Hepatocyte (in vitro differentiated cells): ENCODE measurements at regions not wholly inside any gene's neighbourhood (a gene's known extent, or its start where the extent isn't known, plus 50 kb on each side); places are given as distances from the start of the nearest gene placed in this dataset.

Experiments used
- DNase-seq: peaks from one replicate; pipeline ENCODE4 v3.0.0-alpha.2; 2016; ENCODE audit warnings: low spot score
- H2AFZ ChIP-seq: fragments of 200-600 bp; sonication (generic); 2 replicates; pipeline ENCODE4 v1.6.0; 2016; ENCODE audit warnings: antibody characterized with exemption, mild to moderate bottlenecking
- H3K27ac ChIP-seq: fragments of 200-600 bp; sonication (generic); 2 replicates; pipeline ENCODE4 v1.5.1; 2016; ENCODE audit warnings: mild to moderate bottlenecking
- H3K27me3 ChIP-seq: fragments of 200-600 bp; sonication (generic); 2 replicates; pipeline ENCODE4 v1.6.1; 2016
- H3K36me3 ChIP-seq: fragments of 200-600 bp; sonication (generic); replicated peaks from 2 replicates; pipeline ENCODE4 v1.5.1; 2016; ENCODE audit warnings: low read depth; ENCODE audit not compliant: insufficient read depth
- H3K4me1 ChIP-seq: fragments of 200-600 bp; sonication (generic); 2 replicates; pipeline ENCODE4 v1.5.1; 2016; ENCODE audit warnings: mild to moderate bottlenecking, moderate library complexity; ENCODE audit not compliant: insufficient read depth
- H3K4me2 ChIP-seq: fragments of 200-600 bp; sonication (generic); 2 replicates; pipeline ENCODE4 v1.6.0; 2016
- H3K4me3 ChIP-seq: fragments of 200-600 bp; sonication (generic); 2 replicates; pipeline ENCODE4 v1.5.1; 2016; ENCODE audit warnings: mild to moderate bottlenecking
- H3K79me2 ChIP-seq: fragments of 200-600 bp; sonication (generic); 2 replicates; pipeline ENCODE4 v1.6.0; 2017; ENCODE audit warnings: mild to moderate bottlenecking
- H3K9me2 ChIP-seq: fragments of 200-600 bp; sonication (generic); replicated peaks from 2 replicates; pipeline ENCODE4 v1.6.0; 2017; ENCODE audit warnings: mild to moderate bottlenecking; ENCODE audit not compliant: insufficient read depth
- H3K9me3 ChIP-seq: fragments of 200-600 bp; sonication (generic); 2 replicates; pipeline ENCODE4 v1.5.1; 2016; ENCODE audit warnings: low read depth, mild to moderate bottlenecking
- H4K20me1 ChIP-seq: fragments of 200-600 bp; sonication (generic); 2 replicates; pipeline ENCODE4 v1.6.0; 2016; ENCODE audit warnings: mild to moderate bottlenecking; ENCODE audit not compliant: insufficient read depth, poor library complexity, severe bottlenecking
- EZH2 ChIP-seq: fragments of 200-600 bp; sonication (generic); IDR thresholded peaks from 2 replicates; pipeline ENCODE4 v1.6.1; 2016; ENCODE audit warnings: antibody characterized with exemption, mild to moderate bottlenecking, borderline replicate concordance
- EZH2phosphoT487 ChIP-seq: fragments of 200-600 bp; sonication (generic); IDR thresholded peaks from one replicate; pipeline ENCODE4 v1.6.1; 2018; ENCODE audit warnings: antibody characterized with exemption, mild to moderate bottlenecking, low read depth, moderate library complexity; ENCODE audit not compliant: unreplicated experiment, severe bottlenecking
- WGBS: methylation state at CpG from one replicate; pipeline ENCODE4 v1.1.6; 2016; ENCODE audit warnings: low lambda C conversion rate; ENCODE audit errors: missing lambda C conversion rate; 5-methylcytosine and 5-hydroxymethylcytosine counted together
- TF ChIP-seq, protein P1 (sequence below): fragments of 200-600 bp; sonication (generic); IDR thresholded peaks from 2 replicates; pipeline ENCODE4 v1.5.1; 2016; ENCODE audit warnings: antibody characterized with exemption, mild to moderate bottlenecking; ENCODE audit not compliant: poor library complexity

DNA sequence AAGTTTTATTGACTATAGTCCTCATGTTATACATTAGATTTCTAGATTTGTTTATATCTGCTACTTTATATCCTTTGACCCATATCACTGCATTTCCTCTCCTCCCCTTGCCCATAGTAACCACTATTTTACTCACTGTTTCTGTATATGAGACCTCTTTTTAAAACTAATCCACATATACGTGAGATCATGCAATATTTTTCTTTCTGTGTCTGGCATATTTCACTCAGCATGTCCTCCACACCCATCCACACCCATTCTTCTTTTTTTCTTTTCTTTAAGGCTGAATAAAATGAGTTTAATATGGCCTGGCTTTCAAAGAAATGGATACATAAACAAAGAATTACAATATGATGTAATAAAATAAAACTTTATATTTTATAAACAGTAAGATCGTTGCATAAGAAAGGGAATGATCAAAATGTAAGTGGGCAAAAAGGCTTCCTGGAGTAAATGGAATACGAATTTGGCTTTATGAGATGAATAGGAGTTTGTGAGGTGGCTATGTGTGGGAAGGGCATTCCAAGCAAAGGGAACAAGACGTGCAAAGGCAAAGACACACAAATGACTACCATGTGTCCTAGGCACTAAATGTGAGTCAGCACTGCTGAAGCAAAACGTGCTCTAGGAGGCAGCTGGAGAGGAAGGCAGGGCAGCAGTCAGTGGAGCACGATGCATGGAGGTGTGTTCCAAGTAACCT is 53.2 kb upstream of the HIF1A start:
- DNase-seq = no peak
- TF ChIP-seq, protein P1, sequence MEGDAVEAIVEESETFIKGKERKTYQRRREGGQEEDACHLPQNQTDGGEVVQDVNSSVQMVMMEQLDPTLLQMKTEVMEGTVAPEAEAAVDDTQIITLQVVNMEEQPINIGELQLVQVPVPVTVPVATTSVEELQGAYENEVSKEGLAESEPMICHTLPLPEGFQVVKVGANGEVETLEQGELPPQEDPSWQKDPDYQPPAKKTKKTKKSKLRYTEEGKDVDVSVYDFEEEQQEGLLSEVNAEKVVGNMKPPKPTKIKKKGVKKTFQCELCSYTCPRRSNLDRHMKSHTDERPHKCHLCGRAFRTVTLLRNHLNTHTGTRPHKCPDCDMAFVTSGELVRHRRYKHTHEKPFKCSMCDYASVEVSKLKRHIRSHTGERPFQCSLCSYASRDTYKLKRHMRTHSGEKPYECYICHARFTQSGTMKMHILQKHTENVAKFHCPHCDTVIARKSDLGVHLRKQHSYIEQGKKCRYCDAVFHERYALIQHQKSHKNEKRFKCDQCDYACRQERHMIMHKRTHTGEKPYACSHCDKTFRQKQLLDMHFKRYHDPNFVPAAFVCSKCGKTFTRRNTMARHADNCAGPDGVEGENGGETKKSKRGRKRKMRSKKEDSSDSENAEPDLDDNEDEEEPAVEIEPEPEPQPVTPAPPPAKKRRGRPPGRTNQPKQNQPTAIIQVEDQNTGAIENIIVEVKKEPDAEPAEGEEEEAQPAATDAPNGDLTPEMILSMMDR = no peak
- TF ChIP-seq EZH2phosphoT487 (no peak), EZH2 (no peak)
- Histone ChIP-seq H3K9me2 (no peaks in the 10 kb centered on the region), H2AFZ (no peak overlapping the region), H3K4me2 (no peak overlapping the region), H3K79me2 (no peaks in the 10 kb centered on the region), H3K9me3 (no peaks in the 10 kb centered on the region), H3K4me1 (no peaks in the 10 kb centered on the region), H3K36me3 (no peaks in the 10 kb centered on the region), H3K27ac (no peak overlapping the region), H3K4me3 (no peak overlapping the region), H3K27me3 (no peaks in the 10 kb centered on the region), H4K20me1 (no peaks in the 10 kb centered on the region)
- 62% methylated on average over 6 of the region's 6 CpGs for WGBS

DNA sequence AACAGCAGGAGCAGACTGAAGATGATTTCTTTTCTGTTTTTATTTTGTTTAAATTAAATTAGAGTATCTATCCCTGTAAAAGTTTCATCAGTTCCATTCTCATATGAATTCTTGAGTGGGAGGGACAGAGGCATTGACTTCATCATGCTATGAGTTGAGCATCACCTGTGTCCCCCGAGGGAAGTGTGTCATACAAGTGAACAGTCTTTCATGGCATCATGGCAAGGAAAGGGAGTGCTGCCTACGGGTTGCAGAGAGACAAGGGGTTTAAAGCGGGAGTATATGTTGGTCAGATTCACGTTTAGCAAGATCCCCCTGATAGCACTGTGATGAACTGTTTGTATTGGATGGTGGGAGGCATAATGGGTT is 52.7 kb upstream of the HIF1A start:
- H3K27ac ChIP-seq = no peak overlapping the region
- no peaks in the 10 kb centered on the region for H4K20me1 ChIP-seq
- TF ChIP-seq EZH2 = no peak
- TF ChIP-seq, protein P1 = no peak
- no peak for TF ChIP-seq EZH2phosphoT487
- DNase-seq = no peak
- no peak overlapping the region for H3K4me3 ChIP-seq
- H3K4me1 ChIP-seq = no peaks in the 10 kb centered on the region
- H3K4me2 ChIP-seq = no peak overlapping the region
- H3K9me3 ChIP-seq = no peaks in the 10 kb centered on the region
- H3K79me2 ChIP-seq = no peaks in the 10 kb centered on the region
- H3K27me3 ChIP-seq = no peaks in the 10 kb centered on the region
- no peaks in the 10 kb centered on the region for H3K9me2 ChIP-seq
- H3K36me3 ChIP-seq = no peaks in the 10 kb centered on the region
- H2AFZ ChIP-seq = no peak overlapping the region
- 90% methylated on average over 4 of the region's 4 CpGs for WGBS

DNA sequence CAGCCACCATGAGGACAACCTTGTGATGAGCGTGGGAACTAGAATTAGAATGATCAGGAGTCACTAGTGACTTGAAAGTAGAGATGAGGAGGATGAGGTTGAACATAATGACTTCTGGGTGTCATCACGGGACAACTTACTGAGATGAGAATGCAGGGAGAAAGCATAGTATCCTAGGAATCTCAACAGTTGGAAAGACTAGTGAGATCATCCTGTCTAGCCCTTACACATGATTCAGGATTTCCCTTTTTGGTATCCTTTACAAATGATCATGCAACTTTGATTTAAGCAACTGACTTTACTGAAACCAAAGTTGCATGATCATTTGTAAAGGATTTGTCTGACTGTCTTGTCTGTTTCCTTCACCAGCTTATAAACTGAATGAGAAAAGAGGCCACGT is 51.8 kb upstream of the HIF1A start:
- Histone ChIP-seq H3K4me3 (no peak overlapping the region), H3K27ac (no peak overlapping the region), H3K4me2 (no peak overlapping the region), H3K9me3 (no peaks in the 10 kb centered on the region), H3K4me1 (no peaks in the 10 kb centered on the region), H4K20me1 (no peaks in the 10 kb centered on the region), H3K9me2 (no peaks in the 10 kb centered on the region), H3K27me3 (no peaks in the 10 kb centered on the region), H2AFZ (no peak overlapping the region), H3K36me3 (no peaks in the 10 kb centered on the region), H3K79me2 (no peaks in the 10 kb centered on the region)
- TF ChIP-seq, protein P1 = no peak
- TF ChIP-seq EZH2 = no peak
- no peak for TF ChIP-seq EZH2phosphoT487
- no peak for DNase-seq
- 92% methylated on average over 3 of the region's 3 CpGs for WGBS
